ENCODE measurements at regions not wholly inside any gene's neighbourhood (a gene's known extent, or its start where the extent isn't known, plus 50 kb on each side); places are given as distances from the start of the nearest gene placed in this dataset.

- no peak for TF ChIP-seq CTCF (IDR thresholded peaks at IDR 0.05; ENCODE audit: low read length)
- TF ChIP-seq EZH2phosphoT487 (IDR thresholded peaks at IDR 0.05; ENCODE audit: low read length): no peak
Observed at GRCh38 chr3:165390166-165390565, 194.0 kb upstream of the SLITRK3 start.

Data from MM.1S (cell line).